Prostate gland (tissue), 2 donors: ENCODE measurements at regions not wholly inside any gene's neighbourhood (a gene's known extent, or its start where the extent isn't known, plus 50 kb on each side); places are given as distances from the start of the nearest gene placed in this dataset.
"Not testable (repeated sequence)": the region's sequence is repeated elsewhere in the genome, so short reads cannot be mapped to it uniquely, and the experiment has no call there.

ENCODE experiments used
- DNase-seq: peaks from one replicate; pipeline ENCODE4 v3.0.0-alpha.2; 2019; ENCODE audit warnings: low spot score
- H3K27ac ChIP-seq, 2 donors: fragments of 200-600 bp; sonication (generic); 2 replicates each; pipeline ENCODE4 v1.5.1; 2017 to 2019
- H3K27me3 ChIP-seq: fragments of 200-600 bp; sonication (generic); replicated peaks from 2 replicates; pipeline ENCODE4 v1.5.1; 2019; ENCODE audit not compliant: insufficient read depth
- H3K36me3 ChIP-seq, 2 donors: fragments of 200-600 bp; sonication (generic); 1 replicate in 1 of 2; 2 replicates in 1 of 2; pipeline versions ENCODE4 v1.5.1 to v1.8.1; 2017 to 2019
- H3K4me1 ChIP-seq: fragments of 200-600 bp; sonication (generic); replicated peaks from 2 replicates; pipeline ENCODE4 v1.5.1; 2019
- H3K4me3 ChIP-seq, 2 donors: fragments of 200-600 bp; sonication (generic); 2 replicates each; pipeline ENCODE4 v1.5.1; 2017 to 2019
- H3K9me3 ChIP-seq: fragments of 200-600 bp; sonication (generic); 2 replicates; pipeline ENCODE4 v1.5.1; 2017
- CTCF ChIP-seq, 4 experiments: fragments of 200-600 bp in 2 of 4; fragments of 450-650 bp in 2 of 4; sonication (generic) in 2 of 4; IDR thresholded peaks; 1 replicate in 3 of 4; 2 replicates in 1 of 4; pipeline ENCODE4 v1.5.1; 2016 to 2019; ENCODE audit warnings: antibody characterized with exemption in 4 of 4, mild to moderate bottlenecking in 2 of 4, moderate library complexity in 2 of 4
- POLR2A ChIP-seq: fragments of 450-650 bp; IDR thresholded peaks from one replicate; pipeline ENCODE4 v1.6.1; 2016; ENCODE audit warnings: antibody characterized with exemption, mild to moderate bottlenecking
- POLR2AphosphoS5 ChIP-seq: sonication (generic); formaldehyde crosslinking; IDR thresholded peaks from one replicate; pipeline ENCODE4 v1.6.1; 2017; ENCODE audit warnings: antibody characterized with exemption
- WGBS: methylation state at CpG from one replicate; pipeline ENCODE4 v1.1.5; 2018; 5-methylcytosine and 5-hydroxymethylcytosine counted together
- intact Hi-C: fragments of 100-400 bp; cut with DNase I; formaldehyde crosslinking; loops from one replicate; pipeline ENCODE4 v1.14.2; 2022

GRCh38 chr15:38996111-38996631 is 431.6 kb upstream of the RASGRP1 start:
- H3K4me1 ChIP-seq: no peaks in the 10 kb centered on the region
- intact Hi-C loops: loop anchor here (10.0 kb wide), 2 partner anchors 51 to 579 kb away; no protein-coding TSS in a partner anchor
- 19% methylated on average over 3 of the region's 3 CpGs for WGBS
- H3K9me3 ChIP-seq: no peaks in the 10 kb centered on the region
- H3K4me3 ChIP-seq: no peak overlapping the region
- no peak overlapping the region for H3K27ac ChIP-seq
- no peak for TF ChIP-seq POLR2AphosphoS5
- TF ChIP-seq CTCF (IDR thresholded peaks at IDR 0.05): no peak
- TF ChIP-seq POLR2A: no peak
- DNase-seq: no peak
- no peaks in the 10 kb centered on the region for H3K27me3 ChIP-seq
- no peaks in the 10 kb centered on the region for H3K36me3 ChIP-seq

DNA sequence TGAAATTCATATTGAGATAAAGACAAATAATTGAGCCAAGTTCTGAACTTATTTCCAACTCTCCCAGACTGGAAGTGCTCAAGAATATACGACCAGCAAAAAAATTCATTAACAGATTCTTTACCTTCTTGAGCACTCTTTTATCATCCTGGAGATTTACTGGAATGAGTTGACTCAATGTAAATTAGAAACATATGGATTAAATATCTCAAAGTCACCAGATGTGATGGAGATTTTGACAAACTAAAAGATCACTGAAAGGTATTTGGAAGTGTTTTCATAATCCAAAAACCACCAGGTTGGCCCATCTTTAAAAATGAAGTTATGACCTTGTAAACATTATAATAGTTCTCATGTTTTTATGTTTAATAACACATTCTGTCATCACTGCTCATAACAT is 433.2 kb upstream of the RASGRP1 start:
- WGBS: 89% methylated on average over 1 of the region's 1 CpG
- Histone ChIP-seq H3K9me3 (no peaks in the 10 kb centered on the region), H3K4me1 (no peaks in the 10 kb centered on the region), H3K4me3 (no peak overlapping the region), H3K27ac (no peak overlapping the region), H3K36me3 (no peaks in the 10 kb centered on the region), H3K27me3 (no peaks in the 10 kb centered on the region)
- intact Hi-C loops: loop anchor here (10.0 kb wide), 2 partner anchors 53 to 577 kb away; no protein-coding TSS in a partner anchor
- DNase-seq: no peak
- TF ChIP-seq POLR2A (no peak), CTCF (IDR thresholded peaks at IDR 0.05) (no peak), POLR2AphosphoS5 (no peak)

DNA sequence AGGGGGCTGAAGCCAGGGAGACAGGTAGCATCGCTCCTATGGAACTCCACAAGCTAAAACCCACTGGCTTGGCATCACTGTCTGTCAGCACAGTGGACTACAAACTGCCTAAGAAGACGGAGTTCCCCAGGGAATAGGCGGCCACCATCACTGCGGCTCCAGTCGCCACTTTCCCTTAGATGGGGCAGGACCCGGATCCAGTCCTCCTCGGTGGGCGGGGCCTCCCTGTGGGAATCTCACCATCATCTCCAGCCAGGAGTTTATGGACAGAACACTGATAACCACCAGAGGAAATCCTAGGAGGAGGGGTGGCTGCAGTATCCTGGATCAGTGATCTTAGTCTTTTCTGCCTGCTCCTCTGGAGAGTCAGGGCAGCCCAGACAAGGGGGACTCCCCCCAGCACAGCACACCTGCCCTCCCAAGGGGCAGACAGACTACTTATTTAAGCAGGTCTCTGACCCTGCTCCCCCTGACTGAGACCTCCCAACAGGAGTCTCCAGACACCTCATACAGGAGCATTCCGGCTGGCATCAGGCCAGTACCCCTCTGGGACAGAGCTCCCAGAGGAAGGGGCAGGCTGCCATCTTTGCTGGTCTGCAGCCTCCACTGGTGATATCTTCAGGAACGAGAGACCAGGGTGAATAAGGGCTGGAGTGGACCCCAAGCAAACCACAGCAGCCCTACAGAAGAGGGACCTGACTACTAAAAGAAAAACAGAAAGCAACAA is 435.6 kb upstream of the RASGRP1 start:
- no peak overlapping the region for H3K4me3 ChIP-seq
- H3K27ac ChIP-seq: no peak overlapping the region
- H3K27me3 ChIP-seq: no peaks in the 10 kb centered on the region
- WGBS: over 99% methylated on average over 8 of the region's 10 CpGs
- DNase-seq: no peak
- no peaks in the 10 kb centered on the region for H3K4me1 ChIP-seq
- TF ChIP-seq POLR2AphosphoS5 (no peak), CTCF (IDR thresholded peaks at IDR 0.05) (no peak), POLR2A (no peak)
- no peaks in the 10 kb centered on the region for H3K9me3 ChIP-seq
- no peaks in the 10 kb centered on the region for H3K36me3 ChIP-seq
- intact Hi-C loops: no loop called here

- Histone ChIP-seq H3K27ac (no peak overlapping the region), H3K4me3 (no peak overlapping the region), H3K36me3 (no peaks in the 10 kb centered on the region), H3K4me1 (no peaks in the 10 kb centered on the region), H3K9me3 (no peaks in the 10 kb centered on the region), H3K27me3 (no peaks in the 10 kb centered on the region)
- WGBS: 94% methylated on average over 1 of the region's 1 CpG
- no peak for DNase-seq
- TF ChIP-seq POLR2AphosphoS5 (no peak), CTCF (IDR thresholded peaks at IDR 0.05) (no peak), POLR2A (no peak)
- intact Hi-C loops: no loop called here
Measured at GRCh38 chr15:39009740-39010139, 445.1 kb upstream of the RASGRP1 start.

DNA sequence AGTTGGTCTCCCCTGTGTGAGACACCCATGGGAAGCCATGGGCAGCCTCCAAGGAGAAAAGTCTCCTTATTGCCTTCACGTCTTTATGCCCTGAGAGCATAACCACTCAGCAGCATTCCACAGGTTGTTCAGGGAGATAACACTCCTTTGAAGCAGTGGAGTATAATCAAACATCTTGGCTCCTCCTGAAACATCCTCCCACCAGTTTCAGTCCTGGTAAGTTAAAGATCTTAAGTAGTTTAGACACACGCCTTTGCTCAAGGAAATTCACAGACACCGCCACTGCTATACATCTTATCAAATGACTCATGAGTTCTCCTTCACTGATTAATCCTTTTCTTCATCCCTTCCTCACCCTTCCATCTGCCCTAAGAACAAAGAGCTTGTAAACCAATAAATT is 446.5 kb upstream of the RASGRP1 start:
- H3K9me3 ChIP-seq, H3K27ac ChIP-seq, intact Hi-C loops, H3K4me3 ChIP-seq, DNase-seq, H3K27me3 ChIP-seq, H3K36me3 ChIP-seq, H3K4me1 ChIP-seq: not testable (repeated sequence)
- 89% methylated on average over 3 of the region's 3 CpGs for WGBS
